PC-9 (cell line): ENCODE measurements at regions not wholly inside any gene's neighbourhood (a gene's known extent, or its start where the extent isn't known, plus 50 kb on each side); places are given as distances from the start of the nearest gene placed in this dataset.

Experiments
- CTCF ChIP-seq: fragments of 200-600 bp; sonication (generic); conservative IDR thresholded peaks from 2 replicates; pipeline ENCODE4 v1.6.1; 2017; ENCODE audit warnings: mixed run types, antibody characterized with exemption, mild to moderate bottlenecking, moderate library complexity
- EZH2 ChIP-seq: fragments of 200-600 bp; sonication (generic); IDR thresholded peaks from 2 replicates; pipeline ENCODE4 v1.8.0; 2017; ENCODE audit warnings: antibody characterized with exemption, low read depth

- TF ChIP-seq EZH2 (no peak), CTCF (no peak)
Measured at GRCh38 chr3:27661797-27662196, 60.3 kb downstream of the EOMES start.
